ENCODE measurements at regions not wholly inside any gene's neighbourhood (a gene's known extent, or its start where the extent isn't known, plus 50 kb on each side); places are given as distances from the start of the nearest gene placed in this dataset.

GRCh38 chr3:124174476-124174875 lies 182.6 kb upstream of the ROPN1 start:
- no peak for TF ChIP-seq CTCF (conservative IDR thresholded peaks at IDR 0.05 in 1 of 2, IDR thresholded peaks at IDR 0.05 in 1 of 2; ENCODE audit: low read depth in 1 of 2, low read length in 2 of 2)
- no peak for TF ChIP-seq EZH2 (IDR thresholded peaks at IDR 0.05; ENCODE audit: low read length, missing control alignments)

Data from fibroblast of lung (primary cell).